K562 (cell line): ENCODE measurements at regions not wholly inside any gene's neighbourhood (a gene's known extent, or its start where the extent isn't known, plus 50 kb on each side); places are given as distances from the start of the nearest gene placed in this dataset.
A peak's percentile ranks its signal among the peaks of the same experiment; 100 is the strongest.

ENCODE experiments used
- ATAC-seq: fragments of 200-7000 bp; cut with Tn5 transposase; 3 replicates; pipeline ENCODE4 v1.9.1; 2020; ENCODE audit warnings: moderate library complexity
- BruUV-seq: library from RNA; stranded (reverse); fragments of 400-500 nt; replicated peaks from 2 replicates; lab custom pipeline; 2021; lab: Mats Ljungman, UMichigan
- CTCF ChIA-PET: fragments of 300-600 bp; formaldehyde crosslinking; extraction: SDS; loops from one replicate; lab custom pipeline; 2021; ENCODE audit warnings: low intra/inter-chr PET ratio; lab: Yijun Ruan, JAX
- POLR2A ChIA-PET: fragments of 300-600, 350-650 bp; sonication (Branson Sonifier 250); formaldehyde crosslinking; extraction: SDS; loops from one replicate; lab custom pipeline; 2021; ENCODE audit warnings: antibody characterized with exemption, inconsistent platforms; lab: Yijun Ruan, JAX
- DNase-seq, 4 experiments: peaks; one replicate each; pipeline versions ENCODE4 v3.0.0 to v3.0.0-alpha.2; 2011 to 2018; ENCODE audit warnings: low spot score in 3 of 4, mixed read lengths in 3 of 4; ENCODE audit errors: extremely low read depth in 1 of 4
- FAIRE-seq: peaks from 2 replicates; lab custom pipeline; 2011; peaks lifted over from hg19 to GRCh38; lab: Jason Lieb, UNC
- H2AFZ ChIP-seq: 2 replicates; pipeline ENCODE4 v1.6.0; 2011; ENCODE audit warnings: low read depth, low read length, control low read depth, inconsistent platforms
- H3K27ac ChIP-seq: fragments of 200-600 bp; 3 replicates; pipeline ENCODE4 v1.8.0; 2011; ENCODE audit warnings: low read depth, mild to moderate bottlenecking, control low read depth, inconsistent platforms, low read length, moderate library complexity, mixed read lengths; ENCODE audit errors: extremely low read depth
- H3K27me3 ChIP-seq, 2 experiments: fragments of 300-600 bp in 1 of 2; 2 replicates in 1 of 2; 3 replicates in 1 of 2; pipeline versions ENCODE4 v1.6.0 to v1.8.0; 2011; ENCODE audit warnings: inconsistent platforms in 2 of 2, low read length in 2 of 2, mild to moderate bottlenecking in 1 of 2, mixed read lengths in 1 of 2, moderate library complexity in 1 of 2; ENCODE audit not compliant: control insufficient read depth in 2 of 2, insufficient read depth in 2 of 2
- H3K36me3 ChIP-seq: fragments of 300-600 bp; 3 replicates; pipeline ENCODE4 v1.8.0; 2011; ENCODE audit warnings: mild to moderate bottlenecking, low read length, inconsistent platforms; ENCODE audit not compliant: control insufficient read depth, insufficient read depth
- H3K4me1 ChIP-seq, 2 experiments: fragments of 200-600 bp in 1 of 2; replicated peaks in 1 of 2; 2 replicates in 1 of 2; 3 replicates in 1 of 2; pipeline versions ENCODE4 v1.5.1 to v1.8.0; 2011; ENCODE audit warnings: inconsistent platforms in 2 of 2, low read length in 2 of 2, mild to moderate bottlenecking in 1 of 2, mixed read lengths in 1 of 2, moderate library complexity in 1 of 2; ENCODE audit not compliant: control insufficient read depth in 2 of 2, insufficient read depth in 2 of 2
- H3K4me2 ChIP-seq: 2 replicates; pipeline ENCODE4 v1.6.1; 2011; ENCODE audit warnings: low read length, control low read depth, inconsistent platforms, mixed read lengths; ENCODE audit not compliant: insufficient read depth
- H3K4me3 ChIP-seq: fragments of 200-600 bp; sonication (generic), shearing (Covaris generic); 2 replicates; pipeline ENCODE4 v1.5.1; 2016; ENCODE audit warnings: control low read depth, inconsistent platforms
- H3K79me2 ChIP-seq: fragments of 200-600 bp; 3 replicates; pipeline ENCODE4 v1.8.0; 2011; ENCODE audit warnings: low read length, inconsistent platforms; ENCODE audit not compliant: control insufficient read depth, insufficient read depth
- H3K9ac ChIP-seq, 2 experiments: 2 replicates each; pipeline versions ENCODE4 v1.6.0 to v1.6.1; 2011; ENCODE audit warnings: low read depth in 2 of 2, low read length in 2 of 2, control low read depth in 1 of 2, inconsistent platforms in 1 of 2, mild to moderate bottlenecking in 1 of 2, mixed read lengths in 1 of 2; ENCODE audit not compliant: insufficient read depth in 1 of 2
- H3K9me1 ChIP-seq: one replicate; pipeline ENCODE4 v1.6.0; 2011; ENCODE audit warnings: inconsistent platforms, mild to moderate bottlenecking, low read length, moderate library complexity; ENCODE audit not compliant: control insufficient read depth, insufficient read depth
- H3K9me3 ChIP-seq: replicated peaks from 2 replicates; pipeline ENCODE4 v1.5.1; 2011; ENCODE audit warnings: low read depth, low read length, inconsistent platforms; ENCODE audit not compliant: control insufficient read depth, insufficient read depth
- H4K20me1 ChIP-seq: replicated peaks from 2 replicates; pipeline ENCODE4 v1.6.1; 2011; ENCODE audit warnings: low read length, inconsistent platforms, mixed read lengths; ENCODE audit not compliant: control insufficient read depth, insufficient read depth
- ATF6 ChIP-seq: sonication (generic); formaldehyde crosslinking; IDR thresholded peaks from 2 replicates; pipeline ENCODE4 v1.4.0; 2020; ENCODE audit warnings: mild to moderate bottlenecking, missing genetic modification reagents
- CTCF ChIP-seq, 3 experiments: IDR thresholded peaks in 2 of 3; conservative IDR thresholded peaks in 1 of 3; 2 replicates each; pipeline ENCODE4 v1.5.1; 2011 to 2012; ENCODE audit warnings: low read length in 3 of 3, mild to moderate bottlenecking in 3 of 3, control low read depth in 2 of 3, improper control_type of control experiment in 1 of 3, inconsistent platforms in 1 of 3, low read depth in 1 of 3, mixed read lengths in 1 of 3, moderate library complexity in 1 of 3; ENCODE audit not compliant: insufficient read depth in 2 of 3
- DPF2 ChIP-seq: fragments of 450-650 bp; IDR thresholded peaks from 2 replicates; pipeline ENCODE4 v1.6.1; 2016
- EP400 ChIP-seq: fragments of 450-650 bp; IDR thresholded peaks from 2 replicates; pipeline ENCODE4 v1.6.1; 2017; ENCODE audit warnings: antibody characterized with exemption, mild to moderate bottlenecking, moderate library complexity
- HDGF ChIP-seq: fragments of 450-650 bp; IDR thresholded peaks from 2 replicates; pipeline ENCODE4 v1.6.1; 2016
- NFIC ChIP-seq: fragments of 450-650 bp; IDR thresholded peaks from 2 replicates; pipeline ENCODE4 v1.6.1; 2017; ENCODE audit warnings: mild to moderate bottlenecking, inconsistent platforms
- POLR2A ChIP-seq: fragments of 450-650 bp; conservative IDR thresholded peaks from 2 replicates; pipeline ENCODE4 v1.6.1; 2016
- SIX5 ChIP-seq, 2 experiments: IDR thresholded peaks; 2 replicates each; pipeline ENCODE4 v1.6.1; 2011; ENCODE audit warnings: low read length in 2 of 2, borderline replicate concordance in 1 of 2, low read depth in 1 of 2, mild to moderate bottlenecking in 1 of 2, moderate library complexity in 1 of 2; ENCODE audit not compliant: insufficient read depth in 1 of 2
- SMARCA4 ChIP-seq: fragments of 450-650 bp; IDR thresholded peaks from 2 replicates; pipeline ENCODE4 v1.6.1; 2016
- ZBED1 ChIP-seq: IDR thresholded peaks from 2 replicates; pipeline ENCODE4 v1.6.1; 2014
- ZC3H8 ChIP-seq: fragments of 450-650 bp; IDR thresholded peaks from 2 replicates; pipeline ENCODE4 v1.6.1; 2017
- ZZZ3 ChIP-seq: fragments of 450-650 bp; IDR thresholded peaks from 2 replicates; pipeline ENCODE4 v1.6.1; 2016; ENCODE audit warnings: antibody characterized with exemption, mild to moderate bottlenecking, moderate library complexity
- in situ Hi-C: fragments of 300-500 bp; cut with MboI; formaldehyde crosslinking; loops from 4 replicates; pipeline ENCODE4 v1.15.0; 2018; ENCODE audit warnings: inconsistent platforms, mixed read lengths
- intact Hi-C: fragments of 100-400 bp; cut with micrococcal nuclease; formaldehyde crosslinking; loops from 2 replicates; pipeline ENCODE4 v1.14.2; 2022
- TF ChIP-seq, protein P1 (sequence below): fragments of 450-650 bp; formaldehyde crosslinking; conservative IDR thresholded peaks from 2 replicates; pipeline ENCODE4 v1.4.0; 2022; ENCODE audit warnings: mild to moderate bottlenecking, missing genetic modification characterization
- TF ChIP-seq, protein P2 (sequence below): sonication (generic); formaldehyde crosslinking; IDR thresholded peaks from 2 replicates; pipeline ENCODE4 v1.8.0; 2023; ENCODE audit warnings: missing genetic modification reagents, mild to moderate bottlenecking, borderline replicate concordance

DNA sequence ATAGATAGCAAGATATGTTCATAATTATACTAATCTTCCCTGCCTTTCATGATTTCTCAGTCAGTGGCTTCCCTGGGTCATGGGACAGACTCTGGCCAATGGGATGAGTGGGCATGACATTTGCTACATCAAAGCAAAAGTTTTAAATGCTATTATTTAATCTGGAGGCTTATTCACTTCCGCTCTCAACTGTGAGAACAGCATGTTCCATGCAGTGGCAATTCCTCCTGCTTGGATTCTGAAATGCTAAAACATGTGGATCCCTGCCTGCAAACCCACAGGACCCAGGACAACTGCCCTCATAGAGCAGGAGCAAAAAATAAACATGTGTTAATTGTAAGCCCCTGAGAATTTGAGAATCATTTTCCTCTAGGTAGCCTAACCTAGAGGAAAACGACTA, 1412.4 kb upstream of the CELF2 start (continued):
- TF ChIP-seq ATF6 (CRISPR knock-in tag) = no peak
- no peak for TF ChIP-seq ZBED1
- no peak for TF ChIP-seq EP400
- no peak for TF ChIP-seq SIX5 (IDR thresholded peaks at IDR 0.05; ENCODE audit: borderline replicate concordance in 1 of 2, insufficient read depth in 1 of 2, low read depth in 1 of 2, low read length in 2 of 2)
- no peak for TF ChIP-seq NFIC
- TF ChIP-seq POLR2A = no peak
- TF ChIP-seq ZC3H8 = no peak
- TF ChIP-seq, protein P1, sequence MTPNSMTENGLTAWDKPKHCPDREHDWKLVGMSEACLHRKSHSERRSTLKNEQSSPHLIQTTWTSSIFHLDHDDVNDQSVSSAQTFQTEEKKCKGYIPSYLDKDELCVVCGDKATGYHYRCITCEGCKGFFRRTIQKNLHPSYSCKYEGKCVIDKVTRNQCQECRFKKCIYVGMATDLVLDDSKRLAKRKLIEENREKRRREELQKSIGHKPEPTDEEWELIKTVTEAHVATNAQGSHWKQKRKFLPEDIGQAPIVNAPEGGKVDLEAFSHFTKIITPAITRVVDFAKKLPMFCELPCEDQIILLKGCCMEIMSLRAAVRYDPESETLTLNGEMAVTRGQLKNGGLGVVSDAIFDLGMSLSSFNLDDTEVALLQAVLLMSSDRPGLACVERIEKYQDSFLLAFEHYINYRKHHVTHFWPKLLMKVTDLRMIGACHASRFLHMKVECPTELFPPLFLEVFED (CRISPR knock-in tag) = no peak
- no peak for TF ChIP-seq DPF2
- no peak for TF ChIP-seq SMARCA4
- TF ChIP-seq, all 486 proteins: peak for 0

- in situ Hi-C loops (no loop called here), intact Hi-C loops (no loop called here)
- Histone ChIP-seq H3K4me2 (no peak overlapping the region), H3K79me2 (no peaks in the 10 kb centered on the region), H4K20me1 (no peaks in the 10 kb centered on the region), H3K27me3 (no peaks in the 10 kb centered on the region), H2AFZ (no peak overlapping the region), H3K9me3 (no peaks in the 10 kb centered on the region; the same call in 1 of the 2 replicates), H3K4me1 (no peaks in the 10 kb centered on the region), H3K27ac (no peak overlapping the region), H3K9me1 (no peaks in the 10 kb centered on the region), H3K36me3 (no peaks in the 10 kb centered on the region), H3K4me3 (no peak overlapping the region), H3K9ac (no peak overlapping the region)
- ChIA-PET POLR2A (no interaction called here), CTCF (no interaction called here)
- ATAC-seq (no peak), FAIRE-seq (no peak), DNase-seq (no peak)
- BruUV-seq = no TSS peak
- TF ChIP-seq HDGF (no peak), ZZZ3 (no peak), CTCF (IDR thresholded peaks at IDR 0.05 in 2 of 3, conservative IDR thresholded peaks at IDR 0.05 in 1 of 3; ENCODE audit: insufficient read depth in 2 of 3, low read depth in 1 of 3, low read length in 3 of 3) (peak in 1 of 3 experiments; percentile 14; a peak in 2 of 6 replicates)
- TF ChIP-seq, protein P2, sequence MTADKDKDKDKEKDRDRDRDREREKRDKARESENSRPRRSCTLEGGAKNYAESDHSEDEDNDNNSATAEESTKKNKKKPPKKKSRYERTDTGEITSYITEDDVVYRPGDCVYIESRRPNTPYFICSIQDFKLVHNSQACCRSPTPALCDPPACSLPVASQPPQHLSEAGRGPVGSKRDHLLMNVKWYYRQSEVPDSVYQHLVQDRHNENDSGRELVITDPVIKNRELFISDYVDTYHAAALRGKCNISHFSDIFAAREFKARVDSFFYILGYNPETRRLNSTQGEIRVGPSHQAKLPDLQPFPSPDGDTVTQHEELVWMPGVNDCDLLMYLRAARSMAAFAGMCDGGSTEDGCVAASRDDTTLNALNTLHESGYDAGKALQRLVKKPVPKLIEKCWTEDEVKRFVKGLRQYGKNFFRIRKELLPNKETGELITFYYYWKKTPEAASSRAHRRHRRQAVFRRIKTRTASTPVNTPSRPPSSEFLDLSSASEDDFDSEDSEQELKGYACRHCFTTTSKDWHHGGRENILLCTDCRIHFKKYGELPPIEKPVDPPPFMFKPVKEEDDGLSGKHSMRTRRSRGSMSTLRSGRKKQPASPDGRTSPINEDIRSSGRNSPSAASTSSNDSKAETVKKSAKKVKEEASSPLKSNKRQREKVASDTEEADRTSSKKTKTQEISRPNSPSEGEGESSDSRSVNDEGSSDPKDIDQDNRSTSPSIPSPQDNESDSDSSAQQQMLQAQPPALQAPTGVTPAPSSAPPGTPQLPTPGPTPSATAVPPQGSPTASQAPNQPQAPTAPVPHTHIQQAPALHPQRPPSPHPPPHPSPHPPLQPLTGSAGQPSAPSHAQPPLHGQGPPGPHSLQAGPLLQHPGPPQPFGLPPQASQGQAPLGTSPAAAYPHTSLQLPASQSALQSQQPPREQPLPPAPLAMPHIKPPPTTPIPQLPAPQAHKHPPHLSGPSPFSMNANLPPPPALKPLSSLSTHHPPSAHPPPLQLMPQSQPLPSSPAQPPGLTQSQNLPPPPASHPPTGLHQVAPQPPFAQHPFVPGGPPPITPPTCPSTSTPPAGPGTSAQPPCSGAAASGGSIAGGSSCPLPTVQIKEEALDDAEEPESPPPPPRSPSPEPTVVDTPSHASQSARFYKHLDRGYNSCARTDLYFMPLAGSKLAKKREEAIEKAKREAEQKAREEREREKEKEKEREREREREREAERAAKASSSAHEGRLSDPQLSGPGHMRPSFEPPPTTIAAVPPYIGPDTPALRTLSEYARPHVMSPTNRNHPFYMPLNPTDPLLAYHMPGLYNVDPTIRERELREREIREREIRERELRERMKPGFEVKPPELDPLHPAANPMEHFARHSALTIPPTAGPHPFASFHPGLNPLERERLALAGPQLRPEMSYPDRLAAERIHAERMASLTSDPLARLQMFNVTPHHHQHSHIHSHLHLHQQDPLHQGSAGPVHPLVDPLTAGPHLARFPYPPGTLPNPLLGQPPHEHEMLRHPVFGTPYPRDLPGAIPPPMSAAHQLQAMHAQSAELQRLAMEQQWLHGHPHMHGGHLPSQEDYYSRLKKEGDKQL (CRISPR knock-in tag) = no peak
Observed at GRCh38 chr10:9608602-9609001, 1409.1 kb upstream of the CELF2 start.
